ENCODE measurements at regions not wholly inside any gene's neighbourhood (a gene's known extent, or its start where the extent isn't known, plus 50 kb on each side); places are given as distances from the start of the nearest gene placed in this dataset.
"Not testable (repeated sequence)": the region's sequence is repeated elsewhere in the genome, so short reads cannot be mapped to it uniquely, and the experiment has no call there.

DNA sequence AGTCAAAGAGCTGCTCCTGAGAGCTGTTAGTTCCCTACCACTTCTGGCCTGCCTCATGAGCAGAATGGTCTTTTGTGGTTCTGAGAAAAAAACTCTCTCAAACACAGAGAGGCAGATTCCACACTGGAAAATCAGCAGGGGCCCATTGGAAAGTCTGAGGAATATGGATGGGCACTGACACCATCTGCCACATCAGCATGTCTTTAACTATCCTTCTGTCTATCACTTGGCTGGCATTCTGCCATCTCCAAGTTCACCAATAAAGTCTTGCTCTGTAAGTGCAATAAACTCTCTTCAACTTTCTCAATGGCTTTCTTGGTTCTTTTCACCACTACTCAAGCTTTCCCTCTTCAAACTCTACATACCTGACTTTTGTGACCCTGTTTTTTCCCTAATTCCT is 101.3 kb upstream of the GALNT15 start:
- Histone ChIP-seq H3K4me1 (peaks cover 13% of the 10 kb centered on the region), H3K27me3 (ENCODE audit: low read depth) (no peaks in the 10 kb centered on the region), H3K27ac (no peak overlapping the region), H3K36me3 (no peaks in the 10 kb centered on the region), H3K4me3 (no peak overlapping the region), H3K9me3 (no peaks in the 10 kb centered on the region)
- TF ChIP-seq, protein P1, sequence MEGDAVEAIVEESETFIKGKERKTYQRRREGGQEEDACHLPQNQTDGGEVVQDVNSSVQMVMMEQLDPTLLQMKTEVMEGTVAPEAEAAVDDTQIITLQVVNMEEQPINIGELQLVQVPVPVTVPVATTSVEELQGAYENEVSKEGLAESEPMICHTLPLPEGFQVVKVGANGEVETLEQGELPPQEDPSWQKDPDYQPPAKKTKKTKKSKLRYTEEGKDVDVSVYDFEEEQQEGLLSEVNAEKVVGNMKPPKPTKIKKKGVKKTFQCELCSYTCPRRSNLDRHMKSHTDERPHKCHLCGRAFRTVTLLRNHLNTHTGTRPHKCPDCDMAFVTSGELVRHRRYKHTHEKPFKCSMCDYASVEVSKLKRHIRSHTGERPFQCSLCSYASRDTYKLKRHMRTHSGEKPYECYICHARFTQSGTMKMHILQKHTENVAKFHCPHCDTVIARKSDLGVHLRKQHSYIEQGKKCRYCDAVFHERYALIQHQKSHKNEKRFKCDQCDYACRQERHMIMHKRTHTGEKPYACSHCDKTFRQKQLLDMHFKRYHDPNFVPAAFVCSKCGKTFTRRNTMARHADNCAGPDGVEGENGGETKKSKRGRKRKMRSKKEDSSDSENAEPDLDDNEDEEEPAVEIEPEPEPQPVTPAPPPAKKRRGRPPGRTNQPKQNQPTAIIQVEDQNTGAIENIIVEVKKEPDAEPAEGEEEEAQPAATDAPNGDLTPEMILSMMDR (IDR thresholded peaks at IDR 0.05), result no peak
- no peak for ATAC-seq
- intact Hi-C loops (cut with DNase I), result no loop called here
- DNase-seq, result no peak

DNA sequence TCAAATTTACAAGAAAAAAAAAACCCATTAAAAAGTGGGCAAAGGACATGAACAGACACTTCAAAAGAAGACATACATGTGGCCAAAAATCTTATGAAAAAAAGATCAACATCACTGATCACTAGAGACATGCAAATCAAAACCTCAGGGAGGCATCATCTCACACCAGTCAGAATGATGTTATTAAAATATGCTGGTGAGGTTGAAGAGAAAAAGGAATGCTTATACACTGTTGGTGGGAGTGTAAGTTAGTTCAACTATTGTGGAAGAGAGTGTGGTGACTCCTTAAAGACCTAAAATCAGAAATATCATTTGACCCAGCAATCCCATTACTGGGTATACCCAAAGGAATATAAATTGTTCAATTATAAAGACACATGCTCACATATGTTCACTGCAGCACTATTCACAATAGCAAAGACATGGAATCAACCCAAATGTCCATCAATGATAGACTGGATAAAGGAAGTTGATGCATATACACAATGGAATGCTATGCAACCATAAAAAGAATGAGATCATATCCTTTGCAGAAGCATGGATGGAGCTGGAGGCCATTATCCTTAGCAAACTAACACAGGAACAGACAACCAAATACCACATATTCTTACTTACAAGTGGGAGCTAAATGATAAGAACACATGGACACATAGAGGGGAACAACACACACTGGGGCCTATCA is 100.3 kb upstream of the GALNT15 start:
- H3K36me3 ChIP-seq; H3K27ac ChIP-seq; H3K27me3 ChIP-seq (ENCODE audit: low read depth); H3K9me3 ChIP-seq; intact Hi-C loops (cut with DNase I); DNase-seq; H3K4me3 ChIP-seq; ATAC-seq; H3K4me1 ChIP-seq: not testable (repeated sequence)

DNA sequence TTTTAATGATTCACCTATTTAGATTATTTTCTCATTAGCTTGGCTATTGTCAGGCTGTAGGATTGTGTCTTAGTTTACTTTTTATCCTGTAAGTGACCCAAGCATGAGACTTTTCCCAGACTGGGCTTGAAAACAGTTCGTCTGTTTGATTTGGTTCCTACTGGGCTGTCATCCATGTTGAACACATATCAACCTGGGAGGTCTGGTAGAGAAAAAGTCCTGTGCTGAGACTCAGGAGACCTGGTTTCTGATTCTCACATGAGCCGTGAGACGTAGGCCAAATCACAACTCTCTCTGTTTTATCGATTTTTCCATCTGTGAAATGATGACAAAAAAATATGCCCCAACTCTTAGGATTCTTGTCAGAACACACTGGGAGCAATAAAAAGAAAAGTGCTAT is 98.8 kb upstream of the GALNT15 start:
- DNase-seq (no peak), ATAC-seq (no peak)
- no peaks in the 10 kb centered on the region for H3K9me3 ChIP-seq
- no peak overlapping the region for H3K27ac ChIP-seq
- no peaks in the 10 kb centered on the region for H3K36me3 ChIP-seq
- TF ChIP-seq, protein P1 (IDR thresholded peaks at IDR 0.05), result no peak
- intact Hi-C loops (cut with DNase I), result no loop called here
- no peak overlapping the region for H3K4me3 ChIP-seq
- no peaks in the 10 kb centered on the region for H3K27me3 ChIP-seq (ENCODE audit: low read depth)
- no peaks in the 10 kb centered on the region for H3K4me1 ChIP-seq

DNA sequence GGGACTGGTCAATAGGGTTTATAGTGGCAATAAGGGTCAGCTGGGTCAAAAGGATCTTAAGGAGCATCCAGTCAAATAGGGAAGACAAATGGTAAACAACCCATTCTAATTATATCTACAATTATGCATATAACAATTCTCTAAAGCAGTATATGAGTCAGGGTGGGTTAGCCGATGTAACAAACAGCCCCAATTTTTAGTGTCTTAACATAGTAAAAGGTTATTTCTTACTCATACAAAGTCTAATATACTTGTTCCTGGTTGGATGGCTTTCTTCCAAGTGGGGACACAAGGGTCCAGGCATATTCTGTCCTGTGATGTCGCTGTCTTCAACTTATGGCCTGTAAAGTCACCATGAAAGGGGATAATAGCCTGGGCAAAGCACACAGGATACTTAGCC is 97.9 kb upstream of the GALNT15 start:
- H3K27me3 ChIP-seq (ENCODE audit: low read depth), result no peaks in the 10 kb centered on the region
- TF ChIP-seq, protein P1 (IDR thresholded peaks at IDR 0.05), result no peak
- no peak overlapping the region for H3K27ac ChIP-seq
- intact Hi-C loops (cut with DNase I), result no loop called here
- ATAC-seq, result no peak
- DNase-seq, result no peak
- H3K36me3 ChIP-seq, result no peaks in the 10 kb centered on the region
- H3K4me1 ChIP-seq, result no peaks in the 10 kb centered on the region
- H3K9me3 ChIP-seq, result peaks cover 5% of the 10 kb centered on the region
- no peak overlapping the region for H3K4me3 ChIP-seq

DNA sequence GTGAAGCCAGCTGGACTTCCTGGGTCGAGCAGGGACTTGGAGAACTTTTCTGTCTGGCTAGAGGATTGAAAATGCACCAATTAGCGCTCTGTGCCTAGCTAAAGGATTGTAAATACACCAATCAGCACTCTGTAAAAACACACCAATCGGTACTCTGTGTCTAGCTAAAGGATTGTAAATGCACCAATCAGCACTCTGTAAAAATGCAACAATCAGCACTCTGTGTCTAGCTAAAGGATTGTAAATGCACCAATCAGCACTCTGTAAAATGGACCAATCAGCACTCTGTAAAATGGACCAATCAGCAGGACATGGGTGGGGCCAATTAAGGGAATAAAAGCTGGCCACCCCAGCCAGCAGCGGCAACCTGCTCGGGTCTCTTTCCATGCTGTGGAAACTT is 97.3 kb upstream of the GALNT15 start:
- H3K27ac ChIP-seq; H3K27me3 ChIP-seq (ENCODE audit: low read depth); H3K4me1 ChIP-seq; ATAC-seq; H3K4me3 ChIP-seq; DNase-seq; intact Hi-C loops (cut with DNase I); H3K36me3 ChIP-seq: not testable (repeated sequence)
- peaks cover 11% of the 10 kb centered on the region for H3K9me3 ChIP-seq

DNA sequence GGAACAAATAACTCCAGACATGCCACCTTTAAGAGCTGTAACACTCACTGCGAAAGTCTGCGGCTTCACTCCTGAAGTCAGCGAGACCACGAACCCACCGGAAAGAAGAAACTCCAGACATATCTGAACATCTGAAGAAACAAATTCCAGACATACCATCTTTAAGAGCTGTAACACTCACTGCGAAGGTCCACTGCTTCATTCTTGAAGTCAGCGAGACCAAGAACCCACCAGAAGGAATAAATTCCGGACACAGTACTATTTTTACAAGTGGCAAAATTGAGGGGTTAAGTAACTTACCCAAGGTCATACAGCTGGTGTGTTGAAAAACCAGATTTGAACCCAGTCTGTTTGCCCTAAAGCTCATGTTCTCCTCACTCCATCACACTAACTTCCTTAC is 96.8 kb upstream of the GALNT15 start:
- H3K27me3 ChIP-seq (ENCODE audit: low read depth); intact Hi-C loops (cut with DNase I); H3K4me3 ChIP-seq; H3K27ac ChIP-seq; H3K36me3 ChIP-seq; ATAC-seq; H3K4me1 ChIP-seq; DNase-seq: not testable (repeated sequence)
- H3K9me3 ChIP-seq, result peaks cover 13% of the 10 kb centered on the region

DNA sequence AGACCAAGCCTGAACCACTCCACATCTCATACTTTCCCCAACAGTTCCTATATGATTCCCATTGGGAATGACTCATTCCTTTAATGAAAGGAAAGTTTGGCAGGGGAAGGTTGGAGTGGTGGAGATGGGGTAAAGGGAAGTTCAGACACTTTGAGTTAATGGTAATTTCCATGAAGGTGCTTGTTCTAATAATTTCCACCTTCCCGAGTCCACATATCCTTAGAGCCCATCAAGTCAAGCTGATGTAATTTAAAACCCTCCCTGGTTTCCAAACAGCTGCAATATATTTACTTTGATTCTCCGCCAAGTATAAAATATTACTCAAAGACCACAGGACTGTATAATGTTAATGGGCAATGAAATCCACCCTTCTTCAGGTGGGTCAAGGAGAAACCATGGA is 95.0 kb upstream of the GALNT15 start:
- TF ChIP-seq, protein P1 (IDR thresholded peaks at IDR 0.05), result no peak
- Histone ChIP-seq H3K36me3 (no peaks in the 10 kb centered on the region), H3K4me3 (no peak overlapping the region), H3K27ac (no peak overlapping the region), H3K27me3 (ENCODE audit: low read depth) (no peaks in the 10 kb centered on the region), H3K9me3 (peaks cover 13% of the 10 kb centered on the region), H3K4me1 (no peaks in the 10 kb centered on the region)
- intact Hi-C loops (cut with DNase I), result no loop called here
- ATAC-seq (no peak), DNase-seq (no peak)

Data from lower lobe of right lung (tissue), 2 donors.